GM12878 (cell line): ENCODE measurements at regions not wholly inside any gene's neighbourhood (a gene's known extent, or its start where the extent isn't known, plus 50 kb on each side); places are given as distances from the start of the nearest gene placed in this dataset.

Experiments
- ATAC-seq: fragments of 200-7000 bp; cut with Tn5 transposase; 3 replicates; pipeline ENCODE4 v1.9.1; 2020; ENCODE audit warnings: mild to moderate bottlenecking, moderate library complexity
- BruUV-seq: library from RNA; stranded (reverse); fragments of 400-500 nt; replicated peaks from 2 replicates; lab custom pipeline; 2021; lab: Mats Ljungman, UMichigan
- CTCF ChIA-PET: fragments of 300-600 bp; sonication (Branson Sonifier 250); formaldehyde crosslinking; extraction: SDS; loops from one replicate; lab custom pipeline; 2021; ENCODE audit warnings: inconsistent platforms; lab: Yijun Ruan, JAX
- POLR2A ChIA-PET: fragments of 350-600 bp; formaldehyde crosslinking; extraction: SDS; loops from one replicate; lab custom pipeline; 2021; ENCODE audit warnings: inconsistent platforms; lab: Charles Lee
- RAD21 ChIA-PET: fragments of 300-600 bp; sonication (Branson Sonifier 250); formaldehyde crosslinking; loops from one replicate; lab custom pipeline; 2023; ENCODE audit warnings: antibody characterized with exemption; ENCODE audit not compliant: unreplicated experiment; lab: Charles Lee
- SMC1A ChIA-PET: fragments of 300-600 bp; sonication (Branson Sonifier 250); formaldehyde crosslinking; loops from one replicate; lab custom pipeline; 2023; ENCODE audit not compliant: unreplicated experiment, uncharacterized antibody; lab: Charles Lee
- DNase-seq: peaks from one replicate; pipeline ENCODE4 v3.0.0-alpha.2; 2011; ENCODE audit warnings: low read depth, low spot score
- FAIRE-seq: peaks from 3 replicates; lab custom pipeline; 2011; peaks lifted over from hg19 to GRCh38; lab: Jason Lieb, UNC
- H2AFZ ChIP-seq: 2 replicates; pipeline ENCODE4 v1.6.0; 2011; ENCODE audit warnings: low read depth, low read length, control low read depth; ENCODE audit not compliant: control insufficient read depth
- H3K27ac ChIP-seq: 2 replicates; pipeline ENCODE4 v1.5.1; 2011; ENCODE audit warnings: control low read depth; ENCODE audit not compliant: control insufficient read depth, insufficient read depth
- H3K27me3 ChIP-seq, 2 experiments: replicated peaks in 1 of 2; 2 replicates each; pipeline versions ENCODE4 v1.6.0 to v1.6.1; 2011; ENCODE audit warnings: low read length in 1 of 2; ENCODE audit not compliant: control insufficient read depth in 2 of 2, insufficient read depth in 2 of 2
- H3K36me3 ChIP-seq, 2 experiments: 2 replicates each; pipeline ENCODE4 v1.5.1; 2011; ENCODE audit warnings: low read length in 1 of 2; ENCODE audit not compliant: control insufficient read depth in 2 of 2, insufficient read depth in 2 of 2
- H3K4me1 ChIP-seq: 2 replicates; pipeline ENCODE4 v1.6.1; 2011; ENCODE audit warnings: mild to moderate bottlenecking, low read length, moderate library complexity, mixed read lengths; ENCODE audit not compliant: control insufficient read depth, insufficient read depth
- H3K4me2 ChIP-seq: 2 replicates; pipeline ENCODE4 v1.6.0; 2011; ENCODE audit warnings: control low read depth; ENCODE audit not compliant: control insufficient read depth, insufficient read depth
- H3K4me3 ChIP-seq: fragments of 200-600 bp; sonication (generic); 2 replicates; pipeline ENCODE4 v1.5.1; 2016
- H3K79me2 ChIP-seq: 2 replicates; pipeline ENCODE4 v1.6.0; 2011; ENCODE audit warnings: low read length; ENCODE audit not compliant: control insufficient read depth, insufficient read depth
- H3K9ac ChIP-seq: 2 replicates; pipeline ENCODE4 v1.8.0; 2011; ENCODE audit warnings: low read length, control low read depth, mixed read lengths; ENCODE audit not compliant: control insufficient read depth, insufficient read depth
- H3K9me3 ChIP-seq: replicated peaks from 3 replicates; pipeline ENCODE4 v1.5.1; 2011; ENCODE audit warnings: mild to moderate bottlenecking, low read length; ENCODE audit not compliant: control insufficient read depth, insufficient read depth
- H4K20me1 ChIP-seq: 2 replicates; pipeline ENCODE4 v1.6.0; 2011; ENCODE audit not compliant: control insufficient read depth, insufficient read depth
- BRCA1 ChIP-seq: IDR thresholded peaks from 2 replicates; pipeline ENCODE4 v1.6.1; 2011; ENCODE audit warnings: low read depth, low read length, improper control_type of control experiment
- CBX5 ChIP-seq: sonication (generic); IDR thresholded peaks from 2 replicates; pipeline ENCODE4 v1.6.1; 2016; ENCODE audit warnings: low read depth, moderate library complexity, mild to moderate bottlenecking, inconsistent platforms
- CEBPB ChIP-seq, 2 experiments: fragments of 150-350 bp in 1 of 2; IDR thresholded peaks; 2 replicates each; pipeline ENCODE4 v1.6.1; 2012 to 2014; ENCODE audit warnings: low read depth in 2 of 2, low read length in 2 of 2, borderline replicate concordance in 1 of 2, inconsistent platforms in 1 of 2
- IKZF2 ChIP-seq, 2 experiments: fragments of 450-650 bp; IDR thresholded peaks; 2 replicates each; pipeline ENCODE4 v1.6.1; 2017; ENCODE audit warnings: mild to moderate bottlenecking in 2 of 2, moderate library complexity in 2 of 2
- KAT2A ChIP-seq: conservative IDR thresholded peaks from 2 replicates; pipeline ENCODE4 v1.6.1; 2011; ENCODE audit warnings: low read depth, low read length; ENCODE audit not compliant: control insufficient read depth
- MYB ChIP-seq: fragments of 150-350 bp; IDR thresholded peaks from 2 replicates; pipeline ENCODE4 v1.6.1; 2014; ENCODE audit warnings: mild to moderate bottlenecking, low read depth, low read length, borderline replicate concordance
- NBN ChIP-seq: fragments of 450-650 bp; IDR thresholded peaks from 2 replicates; pipeline ENCODE4 v1.6.1; 2016
- POU2F2 ChIP-seq: IDR thresholded peaks from 3 replicates; pipeline ENCODE4 v1.6.1; 2011; ENCODE audit warnings: low read depth, mild to moderate bottlenecking, low read length, borderline replicate concordance
- SMARCA5 ChIP-seq: fragments of 450-650 bp; IDR thresholded peaks from 2 replicates; pipeline ENCODE4 v1.6.1; 2017; ENCODE audit warnings: mild to moderate bottlenecking
- SREBF2 ChIP-seq: IDR thresholded peaks from 2 replicates; pipeline ENCODE4 v1.6.1; 2012; ENCODE audit warnings: mild to moderate bottlenecking, low read length
- TCF7 ChIP-seq: IDR thresholded peaks from 2 replicates; pipeline ENCODE4 v1.6.1; 2014; ENCODE audit warnings: antibody characterized with exemption, borderline replicate concordance
- ZNF207 ChIP-seq: fragments of 450-650 bp; IDR thresholded peaks from 2 replicates; pipeline ENCODE4 v1.6.1; 2014; ENCODE audit warnings: antibody characterized with exemption, mild to moderate bottlenecking, borderline replicate concordance
- WGBS: methylation state at CpG from one replicate; pipeline ENCODE4 v1.1.6; 2016; ENCODE audit warnings: low lambda C conversion rate; ENCODE audit not compliant: insufficient replicate concordance, insufficient coverage; ENCODE audit errors: missing lambda C conversion rate; 5-methylcytosine and 5-hydroxymethylcytosine counted together
- in situ Hi-C: fragments of 300-500 bp; cut with MboI; formaldehyde crosslinking; loops from 9 replicates; pipeline ENCODE4 v1.14.3; 2018; ENCODE audit warnings: mixed read lengths
- intact Hi-C: fragments of 100-400 bp; cut with micrococcal nuclease; formaldehyde crosslinking; loops from one replicate; pipeline ENCODE4 v1.14.2; 2022; ENCODE audit not compliant: unreplicated experiment
- TF ChIP-seq, protein P1 (sequence below): fragments of 450-650 bp; IDR thresholded peaks from 2 replicates; pipeline ENCODE4 v1.6.1; 2017; ENCODE audit warnings: low read depth, mild to moderate bottlenecking, moderate library complexity
- TF ChIP-seq, protein P2 (sequence below): fragments of 150-350 bp; IDR thresholded peaks from 2 replicates; pipeline ENCODE4 v1.6.1; 2014; ENCODE audit warnings: mild to moderate bottlenecking, low read depth, low read length
- TF ChIP-seq, protein P3 (sequence below): IDR thresholded peaks from 2 replicates; pipeline ENCODE4 v1.6.1; 2011; ENCODE audit warnings: mild to moderate bottlenecking, low read depth, low read length, moderate library complexity; ENCODE audit not compliant: insufficient replicate concordance
- TF ChIP-seq, protein P4 (sequence below): fragments of 450-650 bp; IDR thresholded peaks from 2 replicates; pipeline ENCODE4 v1.6.1; 2018; ENCODE audit warnings: borderline replicate concordance, mild to moderate bottlenecking; ENCODE audit not compliant: partially characterized antibody

DNA sequence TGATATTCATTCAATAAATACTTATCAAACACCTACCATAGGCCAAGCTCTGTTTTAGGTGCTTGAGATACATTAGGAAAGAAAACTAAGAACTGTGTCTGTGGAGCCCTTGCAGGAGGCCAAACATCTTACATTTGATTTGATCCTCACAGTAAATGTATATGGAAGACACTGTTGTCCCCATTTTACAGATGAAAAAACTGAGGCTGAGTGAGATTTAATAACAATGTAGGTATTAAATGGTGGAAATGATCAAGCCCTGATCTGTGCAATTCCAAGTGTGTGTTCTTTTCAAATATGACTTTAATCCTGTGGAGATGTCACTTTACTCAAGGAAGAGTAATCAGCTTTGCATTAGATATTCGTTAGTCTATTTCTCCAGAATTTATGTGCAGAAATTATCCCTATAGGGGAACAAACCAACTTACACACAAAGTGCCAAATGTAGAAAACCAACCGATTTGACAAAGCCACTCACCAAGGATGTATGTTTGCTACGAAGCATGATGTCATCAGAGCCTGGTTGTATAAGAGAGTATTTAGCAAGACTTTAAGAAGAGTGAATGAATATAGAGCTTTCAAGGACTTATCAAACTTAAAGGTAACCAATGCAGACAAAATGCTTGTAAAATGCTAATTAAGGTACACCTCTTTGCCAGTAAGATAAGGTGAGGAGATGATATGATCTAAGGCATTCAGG is 153.9 kb upstream of the NFIB start (continued):
- TF ChIP-seq, protein P1, sequence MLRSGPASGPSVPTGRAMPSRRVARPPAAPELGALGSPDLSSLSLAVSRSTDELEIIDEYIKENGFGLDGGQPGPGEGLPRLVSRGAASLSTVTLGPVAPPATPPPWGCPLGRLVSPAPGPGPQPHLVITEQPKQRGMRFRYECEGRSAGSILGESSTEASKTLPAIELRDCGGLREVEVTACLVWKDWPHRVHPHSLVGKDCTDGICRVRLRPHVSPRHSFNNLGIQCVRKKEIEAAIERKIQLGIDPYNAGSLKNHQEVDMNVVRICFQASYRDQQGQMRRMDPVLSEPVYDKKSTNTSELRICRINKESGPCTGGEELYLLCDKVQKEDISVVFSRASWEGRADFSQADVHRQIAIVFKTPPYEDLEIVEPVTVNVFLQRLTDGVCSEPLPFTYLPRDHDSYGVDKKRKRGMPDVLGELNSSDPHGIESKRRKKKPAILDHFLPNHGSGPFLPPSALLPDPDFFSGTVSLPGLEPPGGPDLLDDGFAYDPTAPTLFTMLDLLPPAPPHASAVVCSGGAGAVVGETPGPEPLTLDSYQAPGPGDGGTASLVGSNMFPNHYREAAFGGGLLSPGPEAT: no peak
- TF ChIP-seq TCF7: no peak
- no peak for TF ChIP-seq NBN
- no peak for TF ChIP-seq SREBF2

DNA sequence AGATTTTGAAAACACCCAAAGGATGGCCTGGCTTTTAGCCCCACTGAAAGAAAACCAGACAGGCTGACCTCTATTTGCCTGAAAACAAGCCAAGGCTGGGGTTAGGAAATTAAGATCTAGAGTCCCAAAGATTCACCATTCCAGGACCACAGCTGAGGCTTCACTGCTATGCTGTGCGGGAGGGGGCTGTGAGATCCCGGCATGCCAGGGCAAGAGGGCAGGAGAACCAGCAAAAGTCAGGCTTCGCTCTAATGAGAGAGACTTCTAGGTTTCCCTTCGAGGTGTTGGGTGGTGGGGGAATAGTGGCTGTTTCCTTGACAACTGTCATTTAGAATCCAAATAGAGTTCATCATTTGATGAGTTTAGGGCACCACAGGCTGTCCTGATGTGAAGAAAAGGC is 152.9 kb upstream of the NFIB start:
- Histone ChIP-seq H2AFZ (no peak overlapping the region), H3K4me2 (no peak overlapping the region), H3K9ac (no peak overlapping the region), H3K4me3 (no peak overlapping the region), H4K20me1 (no peaks in the 10 kb centered on the region), H3K27me3 (no peaks in the 10 kb centered on the region; a peak in 1 of 4 replicates), H3K9me3 (no peaks in the 10 kb centered on the region), H3K4me1 (no peaks in the 10 kb centered on the region), H3K79me2 (no peaks in the 10 kb centered on the region), H3K27ac (no peak overlapping the region), H3K36me3 (no peaks in the 10 kb centered on the region)
- no TSS peak for BruUV-seq
- ChIA-PET POLR2A (no interaction called here), RAD21 (interaction anchor here (0.5 to 1.9 kb wide), 2 partner anchors 24 to 302 kb away, joined by 3 to 5 read pairs; no protein-coding TSS in a partner anchor), SMC1A (interaction anchor here (1.4 to 3.7 kb wide), 2 partner anchors 10 to 303 kb away, joined by 3 to 25 read pairs; no protein-coding TSS in a partner anchor), CTCF (interaction anchor here (6.5 kb wide), 1 partner anchor 302 kb away, joined by 47 read pairs; no protein-coding TSS in a partner anchor)
- intact Hi-C loops: loop anchor here (5.0 to 10.0 kb wide), 3 partner anchors 145 to 668 kb away; no protein-coding TSS in a partner anchor
- WGBS: 58% methylated on average over 4 of the region's 4 CpGs
- no peak for ATAC-seq
- DNase-seq: no peak
- TF ChIP-seq BRCA1: no peak
- no peak for TF ChIP-seq KAT2A
- TF ChIP-seq, protein P2, sequence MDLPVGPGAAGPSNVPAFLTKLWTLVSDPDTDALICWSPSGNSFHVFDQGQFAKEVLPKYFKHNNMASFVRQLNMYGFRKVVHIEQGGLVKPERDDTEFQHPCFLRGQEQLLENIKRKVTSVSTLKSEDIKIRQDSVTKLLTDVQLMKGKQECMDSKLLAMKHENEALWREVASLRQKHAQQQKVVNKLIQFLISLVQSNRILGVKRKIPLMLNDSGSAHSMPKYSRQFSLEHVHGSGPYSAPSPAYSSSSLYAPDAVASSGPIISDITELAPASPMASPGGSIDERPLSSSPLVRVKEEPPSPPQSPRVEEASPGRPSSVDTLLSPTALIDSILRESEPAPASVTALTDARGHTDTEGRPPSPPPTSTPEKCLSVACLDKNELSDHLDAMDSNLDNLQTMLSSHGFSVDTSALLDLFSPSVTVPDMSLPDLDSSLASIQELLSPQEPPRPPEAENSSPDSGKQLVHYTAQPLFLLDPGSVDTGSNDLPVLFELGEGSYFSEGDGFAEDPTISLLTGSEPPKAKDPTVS: no peak
- no peak for TF ChIP-seq CEBPB (IDR thresholded peaks at IDR 0.05; ENCODE audit: borderline replicate concordance in 1 of 2, low read depth in 2 of 2, low read length in 2 of 2)
- TF ChIP-seq, protein P3, sequence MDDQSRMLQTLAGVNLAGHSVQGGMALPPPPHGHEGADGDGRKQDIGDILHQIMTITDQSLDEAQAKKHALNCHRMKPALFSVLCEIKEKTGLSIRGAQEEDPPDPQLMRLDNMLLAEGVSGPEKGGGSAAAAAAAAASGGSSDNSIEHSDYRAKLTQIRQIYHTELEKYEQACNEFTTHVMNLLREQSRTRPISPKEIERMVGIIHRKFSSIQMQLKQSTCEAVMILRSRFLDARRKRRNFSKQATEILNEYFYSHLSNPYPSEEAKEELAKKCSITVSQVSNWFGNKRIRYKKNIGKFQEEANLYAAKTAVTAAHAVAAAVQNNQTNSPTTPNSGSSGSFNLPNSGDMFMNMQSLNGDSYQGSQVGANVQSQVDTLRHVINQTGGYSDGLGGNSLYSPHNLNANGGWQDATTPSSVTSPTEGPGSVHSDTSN: no peak
- TF ChIP-seq, protein P4, sequence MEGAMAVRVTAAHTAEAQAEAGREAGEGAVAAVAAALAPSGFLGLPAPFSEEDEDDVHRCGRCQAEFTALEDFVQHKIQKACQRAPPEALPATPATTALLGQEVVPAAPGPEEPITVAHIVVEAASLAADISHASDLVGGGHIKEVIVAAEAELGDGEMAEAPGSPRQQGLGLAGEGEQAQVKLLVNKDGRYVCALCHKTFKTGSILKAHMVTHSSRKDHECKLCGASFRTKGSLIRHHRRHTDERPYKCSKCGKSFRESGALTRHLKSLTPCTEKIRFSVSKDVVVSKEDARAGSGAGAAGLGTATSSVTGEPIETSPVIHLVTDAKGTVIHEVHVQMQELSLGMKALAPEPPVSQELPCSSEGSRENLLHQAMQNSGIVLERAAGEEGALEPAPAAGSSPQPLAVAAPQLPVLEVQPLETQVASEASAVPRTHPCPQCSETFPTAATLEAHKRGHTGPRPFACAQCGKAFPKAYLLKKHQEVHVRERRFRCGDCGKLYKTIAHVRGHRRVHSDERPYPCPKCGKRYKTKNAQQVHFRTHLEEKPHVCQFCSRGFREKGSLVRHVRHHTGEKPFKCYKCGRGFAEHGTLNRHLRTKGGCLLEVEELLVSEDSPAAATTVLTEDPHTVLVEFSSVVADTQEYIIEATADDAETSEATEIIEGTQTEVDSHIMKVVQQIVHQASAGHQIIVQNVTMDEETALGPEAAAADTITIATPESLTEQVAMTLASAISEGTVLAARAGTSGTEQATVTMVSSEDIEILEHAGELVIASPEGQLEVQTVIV: no peak
- no peak for TF ChIP-seq POU2F2
- no peak for TF ChIP-seq IKZF2 (IDR thresholded peaks at IDR 0.05)
- TF ChIP-seq SMARCA5: no peak
- TF ChIP-seq ZNF207: no peak
- TF ChIP-seq CBX5: no peak
- TF ChIP-seq MYB: no peak
- in situ Hi-C loops: loop anchor here (5.0 to 25.0 kb wide), 2 partner anchors 295 to 670 kb away; no protein-coding TSS in a partner anchor
- no peak for FAIRE-seq
